Keratinocyte (primary cell): ENCODE measurements at regions not wholly inside any gene's neighbourhood (a gene's known extent, or its start where the extent isn't known, plus 50 kb on each side); places are given as distances from the start of the nearest gene placed in this dataset.
"Not testable (repeated sequence)": the region's sequence is repeated elsewhere in the genome, so short reads cannot be mapped to it uniquely, and the experiment has no call there.

ENCODE experiments used
- DNase-seq: peaks from one replicate; pipeline ENCODE4 v3.0.0-alpha.2; 2011; ENCODE audit warnings: low read depth, missing footprints, low spot score
- FAIRE-seq: peaks from 2 replicates; lab custom pipeline; 2011; peaks lifted over from hg19 to GRCh38; lab: Jason Lieb, UNC
- H2AFZ ChIP-seq: 2 replicates; pipeline ENCODE4 v1.6.0; 2012; ENCODE audit warnings: low read length, control low read depth, inconsistent platforms; ENCODE audit not compliant: control insufficient read depth
- H3K27ac ChIP-seq: 2 replicates; pipeline ENCODE4 v1.5.1; 2011; ENCODE audit warnings: low read length; ENCODE audit not compliant: control insufficient read depth, insufficient read depth
- H3K27me3 ChIP-seq: 3 replicates; pipeline ENCODE4 v1.6.0; 2011; ENCODE audit warnings: low read length; ENCODE audit not compliant: control insufficient read depth, insufficient read depth; ENCODE audit errors: extremely low read depth
- H3K36me3 ChIP-seq, 2 experiments: 2 replicates in 1 of 2; 3 replicates in 1 of 2; pipeline ENCODE4 v1.5.1; 2011; ENCODE audit warnings: low read length in 2 of 2, mild to moderate bottlenecking in 1 of 2; ENCODE audit not compliant: control insufficient read depth in 2 of 2, insufficient read depth in 2 of 2; ENCODE audit errors: extremely low read depth in 1 of 2
- H3K4me1 ChIP-seq: 3 replicates; pipeline ENCODE4 v1.5.1; 2011; ENCODE audit warnings: low read length; ENCODE audit not compliant: control insufficient read depth, insufficient read depth; ENCODE audit errors: extremely low read depth
- H3K4me2 ChIP-seq: 3 replicates; pipeline ENCODE4 v1.6.0; 2011; ENCODE audit warnings: low read depth, low read length; ENCODE audit not compliant: control insufficient read depth, insufficient read depth; ENCODE audit errors: extremely low read depth
- H3K4me3 ChIP-seq, 3 experiments: fragments of 200-600 bp in 1 of 3; sonication (generic) in 1 of 3; 2 replicates in 2 of 3; 3 replicates in 1 of 3; pipeline ENCODE4 v1.5.1; 2011 to 2016; ENCODE audit warnings: low read length in 3 of 3, mild to moderate bottlenecking in 3 of 3, control low read depth in 2 of 3, inconsistent platforms in 1 of 3, low read depth in 1 of 3, mixed read lengths in 1 of 3, mixed run types in 1 of 3, moderate library complexity in 1 of 3; ENCODE audit not compliant: control insufficient read depth in 2 of 3, insufficient read depth in 2 of 3; ENCODE audit errors: extremely low read depth in 1 of 3
- H3K79me2 ChIP-seq: 2 replicates; pipeline ENCODE4 v1.6.0; 2012; ENCODE audit warnings: low read length; ENCODE audit not compliant: control insufficient read depth, insufficient read depth
- H3K9ac ChIP-seq: 3 replicates; pipeline ENCODE4 v1.6.0; 2011; ENCODE audit warnings: low read length; ENCODE audit not compliant: control insufficient read depth, insufficient read depth; ENCODE audit errors: extremely low read depth
- H3K9me1 ChIP-seq: 3 replicates; pipeline ENCODE4 v1.6.0; 2011; ENCODE audit warnings: low read length; ENCODE audit not compliant: control insufficient read depth, insufficient read depth; ENCODE audit errors: extremely low read depth
- H3K9me3 ChIP-seq: 2 replicates; pipeline ENCODE4 v1.5.1; 2012; ENCODE audit warnings: low read depth, low read length; ENCODE audit not compliant: control insufficient read depth
- H4K20me1 ChIP-seq: 3 replicates; pipeline ENCODE4 v1.6.0; 2011; ENCODE audit warnings: low read length; ENCODE audit not compliant: control insufficient read depth, insufficient read depth; ENCODE audit errors: extremely low read depth
- EZH2 ChIP-seq: IDR thresholded peaks from one replicate; pipeline ENCODE4 v1.6.1; 2012; ENCODE audit warnings: inconsistent platforms, mild to moderate bottlenecking, low read length, moderate library complexity
- dilution Hi-C: fragments of 300-500 bp; cut with MboI; formaldehyde crosslinking; loops from one replicate; pipeline ENCODE4 v1.7.0; 2020; ENCODE audit warnings: low sequenced_read_pairs; ENCODE audit not compliant: extremely low pct_ligation_motif_present
- TF ChIP-seq, protein P1 (sequence below), 3 experiments: IDR thresholded peaks in 1 of 3; conservative IDR thresholded peaks in 1 of 3; optimal IDR thresholded peaks in 1 of 3; 2 replicates in 2 of 3; 3 replicates in 1 of 3; pipeline versions ENCODE3 to v1.5.1; 2011; ENCODE audit warnings: low read length in 3 of 3, mild to moderate bottlenecking in 3 of 3, moderate library complexity in 2 of 3, control low read depth in 1 of 3, inconsistent platforms in 1 of 3; ENCODE audit not compliant: insufficient read depth in 2 of 3; ENCODE audit errors: extremely low read depth in 1 of 3

DNA sequence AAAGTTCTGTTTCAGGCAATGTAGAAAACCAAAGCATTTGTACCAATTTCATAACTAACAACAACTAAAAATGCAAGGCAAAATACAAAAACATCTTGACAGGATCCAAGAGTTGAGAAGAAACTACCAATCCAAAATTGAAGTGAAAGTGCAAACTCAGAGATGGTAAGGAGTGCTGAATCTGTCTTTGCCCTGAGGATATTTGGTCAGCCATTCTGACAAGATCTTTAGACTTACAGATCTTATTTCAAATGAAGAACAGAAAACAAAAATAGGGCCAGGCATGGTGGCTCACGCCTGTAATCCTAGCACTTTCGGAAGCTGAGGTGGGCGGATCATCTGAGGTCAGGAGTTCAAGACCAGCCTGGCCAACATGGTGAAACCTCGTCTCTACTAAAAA lies 412.8 kb downstream of the ZFHX3 start:
- no peak overlapping the region for H3K4me2 ChIP-seq
- H2AFZ ChIP-seq, result no peak overlapping the region
- DNase-seq (no peak), FAIRE-seq (no peak)
- no peaks in the 10 kb centered on the region for H3K9me3 ChIP-seq
- H3K9me1 ChIP-seq, result no peaks in the 10 kb centered on the region
- H3K4me1 ChIP-seq, result no peaks in the 10 kb centered on the region
- H3K79me2 ChIP-seq, result no peaks in the 10 kb centered on the region
- H3K9ac ChIP-seq, result no peak overlapping the region
- no peak overlapping the region for H3K4me3 ChIP-seq
- no peak overlapping the region for H3K27ac ChIP-seq
- H4K20me1 ChIP-seq, result no peaks in the 10 kb centered on the region
- TF ChIP-seq, protein P1, sequence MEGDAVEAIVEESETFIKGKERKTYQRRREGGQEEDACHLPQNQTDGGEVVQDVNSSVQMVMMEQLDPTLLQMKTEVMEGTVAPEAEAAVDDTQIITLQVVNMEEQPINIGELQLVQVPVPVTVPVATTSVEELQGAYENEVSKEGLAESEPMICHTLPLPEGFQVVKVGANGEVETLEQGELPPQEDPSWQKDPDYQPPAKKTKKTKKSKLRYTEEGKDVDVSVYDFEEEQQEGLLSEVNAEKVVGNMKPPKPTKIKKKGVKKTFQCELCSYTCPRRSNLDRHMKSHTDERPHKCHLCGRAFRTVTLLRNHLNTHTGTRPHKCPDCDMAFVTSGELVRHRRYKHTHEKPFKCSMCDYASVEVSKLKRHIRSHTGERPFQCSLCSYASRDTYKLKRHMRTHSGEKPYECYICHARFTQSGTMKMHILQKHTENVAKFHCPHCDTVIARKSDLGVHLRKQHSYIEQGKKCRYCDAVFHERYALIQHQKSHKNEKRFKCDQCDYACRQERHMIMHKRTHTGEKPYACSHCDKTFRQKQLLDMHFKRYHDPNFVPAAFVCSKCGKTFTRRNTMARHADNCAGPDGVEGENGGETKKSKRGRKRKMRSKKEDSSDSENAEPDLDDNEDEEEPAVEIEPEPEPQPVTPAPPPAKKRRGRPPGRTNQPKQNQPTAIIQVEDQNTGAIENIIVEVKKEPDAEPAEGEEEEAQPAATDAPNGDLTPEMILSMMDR (optimal IDR thresholded peaks at IDR 0.05 in 1 of 3, IDR thresholded peaks at IDR 0.05 in 1 of 3, conservative IDR thresholded peaks at IDR 0.05 in 1 of 3; ENCODE audit: extremely low read depth in 1 of 3, insufficient read depth in 2 of 3, low read length in 3 of 3), result no peak
- TF ChIP-seq EZH2, result no peak
- H3K27me3 ChIP-seq, result no peaks in the 10 kb centered on the region
- dilution Hi-C loops, result no loop called here
- no peaks in the 10 kb centered on the region for H3K36me3 ChIP-seq

DNA sequence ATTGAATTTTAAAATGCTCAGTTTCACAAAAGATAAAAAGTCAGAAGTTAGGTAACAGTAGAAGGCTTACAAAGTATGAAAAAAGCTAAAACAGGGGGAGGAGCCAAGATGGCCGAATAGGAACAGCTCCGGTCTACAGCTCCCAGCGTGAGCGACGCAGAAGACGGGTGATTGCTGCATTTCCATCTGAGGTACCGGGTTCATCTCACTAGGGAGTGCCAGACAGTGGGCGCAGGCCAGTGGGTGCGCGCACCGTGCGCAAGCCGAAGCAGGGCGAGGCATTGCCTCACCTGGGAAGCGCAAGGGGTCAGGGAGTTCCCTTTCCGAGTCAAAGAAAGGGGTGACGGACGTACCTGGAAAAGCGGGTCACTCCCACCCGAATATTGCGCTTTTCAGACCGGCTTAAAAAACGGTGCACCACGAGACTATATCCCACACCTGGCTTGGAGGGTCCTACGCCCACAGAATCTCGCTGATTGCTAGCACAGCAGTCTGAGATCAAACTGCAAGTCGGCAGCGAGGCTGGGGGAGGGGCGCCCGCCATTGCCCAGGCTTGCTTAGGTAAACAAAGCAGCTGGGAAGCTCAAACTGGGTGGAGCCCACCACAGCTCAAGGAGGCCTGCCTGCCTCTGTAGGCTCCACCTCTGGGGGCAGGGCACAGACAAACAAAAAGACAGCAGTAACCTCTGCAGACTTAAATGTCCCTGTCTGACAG lies 420.6 kb downstream of the ZFHX3 start:
- FAIRE-seq, H3K79me2 ChIP-seq, H3K9me3 ChIP-seq, H3K4me1 ChIP-seq, H2AFZ ChIP-seq, H3K9me1 ChIP-seq, dilution Hi-C loops, H3K36me3 ChIP-seq, DNase-seq, H3K27me3 ChIP-seq, H4K20me1 ChIP-seq: not testable (repeated sequence)
- Histone ChIP-seq H3K4me2 (peak overlapping the region; percentile 73), H3K4me3 (peak overlapping the region; percentile 2 to 52 (median 5)), H3K9ac (peak overlapping the region; percentile 18), H3K27ac (peak overlapping the region; percentile 16)

DNA sequence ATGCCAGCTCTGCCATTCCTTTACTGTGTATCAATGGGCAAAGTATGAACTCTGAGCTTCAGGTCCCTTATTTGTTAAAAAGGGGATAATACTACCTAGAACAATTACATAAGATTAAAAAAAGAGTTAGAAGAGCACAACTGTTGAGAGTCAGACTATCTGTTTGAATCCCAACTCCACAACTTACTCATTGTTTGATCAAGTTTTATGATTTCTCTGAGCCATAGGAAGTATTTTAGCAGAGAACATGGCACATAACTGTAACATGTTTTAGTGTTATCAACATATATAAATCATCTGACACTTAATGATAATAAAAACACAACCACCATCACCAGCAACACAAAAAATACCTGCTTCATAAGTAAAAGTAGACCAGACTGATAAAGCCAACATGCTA lies 421.3 kb downstream of the ZFHX3 start:
- Histone ChIP-seq H3K9ac (peak overlapping the region; percentile 18), H3K4me1 (no peaks in the 10 kb centered on the region), H3K9me3 (no peaks in the 10 kb centered on the region), H4K20me1 (no peaks in the 10 kb centered on the region), H3K9me1 (no peaks in the 10 kb centered on the region), H3K79me2 (no peaks in the 10 kb centered on the region), H3K4me3 (peak overlapping the region; percentile 2 to 52 (median 5)), H2AFZ (peak overlapping the region; percentile 34), H3K4me2 (peak overlapping the region; percentile 73), H3K27me3 (no peaks in the 10 kb centered on the region), H3K36me3 (no peaks in the 10 kb centered on the region), H3K27ac (peak overlapping the region; percentile 16)
- DNase-seq (no peak), FAIRE-seq (no peak)
- dilution Hi-C loops, result no loop called here
- no peak for TF ChIP-seq EZH2
- TF ChIP-seq, protein P1 (optimal IDR thresholded peaks at IDR 0.05 in 1 of 3, IDR thresholded peaks at IDR 0.05 in 1 of 3, conservative IDR thresholded peaks at IDR 0.05 in 1 of 3; ENCODE audit: extremely low read depth in 1 of 3, insufficient read depth in 2 of 3, low read length in 3 of 3), result no peak
